ENCODE measurements at regions not wholly inside any gene's neighbourhood (a gene's known extent, or its start where the extent isn't known, plus 50 kb on each side); places are given as distances from the start of the nearest gene placed in this dataset.

DNA sequence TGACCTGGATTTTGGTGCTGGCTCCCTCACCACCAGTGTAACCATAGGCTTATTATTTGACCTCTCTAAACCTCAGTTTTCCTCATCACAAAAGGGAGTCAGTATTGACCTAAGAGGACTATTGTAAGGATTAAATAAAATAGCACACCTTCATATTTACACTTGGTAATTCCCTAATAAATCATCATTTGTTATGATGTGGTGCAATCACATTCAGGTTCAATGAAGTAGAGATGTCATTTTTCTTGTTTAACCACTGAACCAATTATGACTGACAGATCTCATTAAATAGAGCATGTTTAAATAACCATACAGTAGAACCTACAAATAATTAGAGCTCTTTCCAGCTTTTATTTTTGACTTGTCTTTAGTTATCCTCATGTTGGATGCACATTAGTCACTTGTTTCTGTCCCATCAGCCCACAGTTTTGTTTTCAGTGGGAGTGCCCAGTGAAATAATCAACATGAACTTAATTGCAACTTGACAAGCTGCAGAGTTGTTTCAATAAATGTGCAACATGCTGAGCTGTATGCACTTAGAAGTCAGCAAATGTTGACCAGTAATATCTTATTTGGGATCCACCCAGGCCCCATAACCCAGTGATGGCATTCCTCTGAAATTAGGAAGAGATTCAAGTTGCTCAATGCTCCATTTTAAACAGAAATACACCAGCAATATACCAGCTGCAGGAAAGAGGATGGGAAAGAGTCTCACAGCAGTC, 451.7 kb upstream of the MARCKS start:
- H3K27ac ChIP-seq = no peak overlapping the region
- no peaks in the 10 kb centered on the region for H3K9me3 ChIP-seq
- H3K4me3 ChIP-seq = no peak overlapping the region
- H3K4me1 ChIP-seq = peaks cover 0 to 3% (median 1%) of the 10 kb centered on the region in 4 donors
- ATAC-seq (ENCODE audit: low FRiP score in 2 of 2) = no peak
- DNase-seq = no peak
- TF ChIP-seq POLR2AphosphoS5 (IDR thresholded peaks at IDR 0.05) (no peak), CTCF (IDR thresholded peaks at IDR 0.05) (no peak), POLR2A (IDR thresholded peaks at IDR 0.05) (no peak), EP300 (IDR thresholded peaks at IDR 0.05) (no peak)
- no peaks in the 10 kb centered on the region for H3K36me3 ChIP-seq
- H3K27me3 ChIP-seq = no peaks in the 10 kb centered on the region

DNA sequence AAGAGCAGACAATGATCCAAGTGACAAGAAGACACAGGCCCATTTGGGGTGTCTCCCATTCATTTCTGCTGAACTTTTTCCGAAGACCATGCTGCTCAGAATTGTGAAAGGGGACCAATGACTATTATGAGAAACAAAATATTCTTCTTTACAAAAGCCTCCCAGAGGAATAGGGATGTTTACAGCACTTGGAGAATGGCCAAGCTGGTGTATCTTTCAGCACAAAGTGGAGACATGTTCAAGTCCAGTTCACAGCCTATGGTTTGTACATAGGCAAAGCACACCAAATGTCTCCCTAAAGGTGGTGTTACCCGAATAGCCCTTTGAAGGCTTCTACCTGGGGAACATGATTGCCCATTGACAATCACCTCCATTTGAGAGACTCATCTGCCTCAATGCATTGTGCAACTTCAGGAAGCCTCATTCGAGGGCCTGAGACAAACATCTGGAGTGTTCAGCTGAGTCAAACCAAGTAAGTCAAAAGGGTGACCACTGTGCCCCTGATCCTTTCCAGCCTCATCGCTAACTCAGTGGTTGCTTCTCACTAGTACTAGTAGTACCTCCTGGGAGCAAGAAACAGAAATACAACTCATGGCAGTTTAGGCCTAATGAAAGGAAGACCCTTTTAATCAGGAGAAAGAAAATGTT, 451.0 kb upstream of the MARCKS start:
- H3K4me3 ChIP-seq = no peak overlapping the region
- WGBS, 2 donors = 80 to 82% methylated on average over 4 of the region's 4 CpGs
- DNase-seq (no peak), ATAC-seq (ENCODE audit: low FRiP score in 2 of 2) (no peak)
- H3K27me3 ChIP-seq = no peaks in the 10 kb centered on the region
- no peaks in the 10 kb centered on the region for H3K9me3 ChIP-seq
- H3K36me3 ChIP-seq = no peaks in the 10 kb centered on the region
- TF ChIP-seq POLR2AphosphoS5 (IDR thresholded peaks at IDR 0.05) (no peak), EP300 (IDR thresholded peaks at IDR 0.05) (no peak), CTCF (IDR thresholded peaks at IDR 0.05) (no peak), POLR2A (IDR thresholded peaks at IDR 0.05) (no peak)
- no peak overlapping the region for H3K27ac ChIP-seq
- H3K4me1 ChIP-seq = peaks cover 5 to 9% (median 6%) of the 10 kb centered on the region in 4 donors

GRCh38 chr6:113411011-113411410, 446.1 kb upstream of the MARCKS start:
- ATAC-seq (ENCODE audit: low FRiP score in 2 of 2) (no peak), DNase-seq (peak in 1 of 2 donors; percentile 47)
- H3K4me1 ChIP-seq = peaks cover 6 to 9% (median 8%) of the 10 kb centered on the region in 4 donors
- TF ChIP-seq CTCF (IDR thresholded peaks at IDR 0.05) = no peak
- TF ChIP-seq EP300 (IDR thresholded peaks at IDR 0.05) = no peak
- no peak for TF ChIP-seq POLR2AphosphoS5 (IDR thresholded peaks at IDR 0.05)
- TF ChIP-seq POLR2A (IDR thresholded peaks at IDR 0.05) = no peak
- H3K36me3 ChIP-seq = no peaks in the 10 kb centered on the region
- H3K9me3 ChIP-seq = no peaks in the 10 kb centered on the region
- no peaks in the 10 kb centered on the region for H3K27me3 ChIP-seq
- no peak overlapping the region for H3K27ac ChIP-seq
- H3K4me3 ChIP-seq = no peak overlapping the region

DNA sequence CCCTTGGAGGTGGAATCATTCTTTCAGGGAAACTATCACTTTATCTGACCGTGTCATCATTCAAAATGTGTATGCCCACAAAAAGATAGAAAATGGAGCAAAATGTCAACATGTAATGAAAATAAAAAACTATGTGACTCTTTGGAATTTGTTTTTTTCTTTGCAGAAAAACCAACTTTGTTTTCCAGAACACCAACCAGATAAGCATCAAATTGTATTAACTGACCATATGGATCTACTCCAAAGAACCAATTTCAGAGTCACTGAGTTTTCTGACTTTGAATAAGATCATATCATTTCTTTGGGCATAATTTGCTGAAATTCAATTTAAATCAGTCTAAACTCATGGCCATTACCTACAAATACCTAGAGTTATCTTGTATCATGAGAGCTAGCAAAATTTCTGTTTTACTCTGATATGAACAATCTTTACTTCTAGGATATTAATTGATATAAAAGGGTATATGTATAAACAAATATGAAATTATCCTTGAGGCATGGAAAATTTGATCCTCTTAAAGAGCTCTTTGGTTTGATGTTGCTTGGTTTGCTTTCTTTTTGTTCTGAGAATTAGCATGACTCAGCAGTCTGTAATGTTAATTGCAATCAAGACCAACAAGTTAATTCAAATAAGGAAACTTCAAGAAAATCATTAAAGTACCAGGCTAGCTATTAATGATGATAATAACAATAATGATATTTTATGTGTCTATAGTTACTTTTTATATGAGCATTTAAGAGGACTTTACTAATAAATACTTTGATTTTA, 444.4 kb upstream of the MARCKS start:
- no peak for ATAC-seq (ENCODE audit: low FRiP score in 2 of 2)
- Histone ChIP-seq H3K36me3 (no peaks in the 10 kb centered on the region), H3K4me3 (no peak overlapping the region), H3K27ac (no peak overlapping the region), H3K4me1 (peaks cover 6 to 9% (median 8%) of the 10 kb centered on the region in 4 donors), H3K27me3 (no peaks in the 10 kb centered on the region), H3K9me3 (no peaks in the 10 kb centered on the region)
- 84 to 94% methylated on average over 1 of the region's 1 CpG for WGBS, 2 donors
- DNase-seq = no peak
- TF ChIP-seq POLR2AphosphoS5 (IDR thresholded peaks at IDR 0.05) (no peak), CTCF (IDR thresholded peaks at IDR 0.05) (no peak)
